HG03196 (cell line): ENCODE measurements at regions not wholly inside any gene's neighbourhood (a gene's known extent, or its start where the extent isn't known, plus 50 kb on each side); places are given as distances from the start of the nearest gene placed in this dataset.

Experiments
- ATAC-seq: cut with Tn5 transposase; IDR thresholded peaks from one replicate; pipeline ENCODE4 v1.9.1; 2021; ENCODE audit not compliant: unreplicated experiment

DNA sequence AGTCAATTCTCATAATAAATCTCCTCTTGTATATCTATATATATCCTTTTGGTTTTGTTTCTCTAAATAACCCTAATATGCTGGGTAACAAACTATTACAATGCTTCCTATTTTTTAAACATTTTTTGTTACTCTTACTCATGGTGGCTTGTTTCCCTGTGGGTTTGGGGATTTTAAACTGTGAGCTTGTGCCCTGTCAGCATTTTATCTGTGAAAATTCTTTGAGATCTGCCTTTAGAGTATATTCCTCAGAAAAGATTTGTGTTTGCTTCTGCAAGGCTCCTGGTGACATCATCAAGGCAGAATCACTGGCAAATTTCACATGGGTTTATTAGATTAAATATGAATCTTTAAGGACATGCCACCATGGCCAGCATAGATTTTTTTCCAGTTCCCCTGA is 273.6 kb downstream of the LRFN2 start:
- ATAC-seq: no peak

DNA sequence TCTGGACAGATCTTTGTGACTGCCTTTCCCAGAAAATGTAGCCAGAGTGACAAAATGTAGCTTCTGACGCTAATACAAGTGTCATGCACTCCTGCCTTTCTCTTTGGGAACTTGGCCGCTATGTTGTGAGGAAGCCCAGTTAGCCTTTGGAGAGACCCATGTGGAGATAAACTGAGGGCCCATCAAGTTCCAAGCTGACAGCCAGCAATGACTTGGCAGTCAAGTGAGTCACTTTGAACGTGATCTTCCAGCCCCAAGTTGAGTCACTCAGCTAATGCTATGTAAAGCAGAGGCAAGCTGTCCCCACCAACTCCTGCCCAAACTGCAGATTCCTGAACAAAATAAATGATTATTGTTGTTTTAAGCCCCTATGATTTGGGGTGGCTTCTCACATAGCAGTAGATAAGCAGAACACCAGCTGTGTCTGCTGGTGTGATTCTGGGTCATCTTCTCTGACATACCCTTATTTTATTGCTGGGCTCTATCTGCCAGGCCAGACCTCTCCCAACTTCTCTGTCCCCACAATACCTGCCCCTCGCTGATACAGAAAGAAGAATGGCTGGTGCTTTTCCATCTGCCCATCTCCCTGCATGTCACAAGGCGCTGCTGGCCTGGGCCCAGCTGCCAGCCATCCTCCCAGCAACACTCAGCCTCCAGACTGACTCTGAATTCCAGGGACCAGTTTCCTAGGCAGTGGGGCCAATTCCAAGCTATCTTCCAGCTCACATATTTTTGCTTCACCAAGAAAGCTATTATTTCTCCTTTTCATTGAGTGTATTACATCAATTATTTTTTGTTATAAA is 274.8 kb downstream of the LRFN2 start:
- ATAC-seq: no peak

DNA sequence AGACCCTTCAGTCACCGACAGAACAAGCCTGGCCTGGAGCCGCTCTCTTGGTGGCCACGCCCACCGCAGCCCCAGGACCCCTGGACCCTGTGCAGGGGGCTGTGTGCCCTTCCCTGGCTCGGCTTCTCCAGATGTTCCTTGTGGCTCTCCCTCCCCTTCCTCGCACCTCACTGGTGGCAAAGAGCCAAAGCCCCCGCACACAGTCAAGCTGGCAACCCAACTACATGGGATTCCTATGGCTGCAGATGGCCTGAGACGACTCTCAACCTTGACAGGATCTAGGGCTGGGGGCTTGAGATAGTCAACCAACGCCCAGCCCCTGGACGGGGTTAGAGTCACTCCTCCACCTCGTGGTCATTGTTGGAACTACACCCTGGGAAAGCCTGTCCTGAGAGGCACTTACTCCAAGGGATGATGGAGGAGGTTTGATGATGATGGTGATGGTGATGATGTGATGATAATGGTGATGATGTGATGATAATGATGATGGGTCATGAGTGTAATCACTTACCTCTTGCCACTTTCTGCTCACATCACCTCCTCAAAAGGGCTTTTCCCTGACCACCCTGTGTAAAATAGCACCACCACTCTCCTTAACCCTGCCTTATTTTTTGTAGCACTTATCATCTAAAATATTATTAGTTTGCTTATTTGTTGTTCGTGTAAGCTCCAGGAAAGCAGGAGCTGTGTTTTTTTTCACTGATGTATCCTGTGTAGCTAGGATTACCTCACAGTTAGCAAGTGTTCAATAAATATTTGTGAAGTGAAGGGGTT is 278.4 kb downstream of the LRFN2 start:
- no peak for ATAC-seq

DNA sequence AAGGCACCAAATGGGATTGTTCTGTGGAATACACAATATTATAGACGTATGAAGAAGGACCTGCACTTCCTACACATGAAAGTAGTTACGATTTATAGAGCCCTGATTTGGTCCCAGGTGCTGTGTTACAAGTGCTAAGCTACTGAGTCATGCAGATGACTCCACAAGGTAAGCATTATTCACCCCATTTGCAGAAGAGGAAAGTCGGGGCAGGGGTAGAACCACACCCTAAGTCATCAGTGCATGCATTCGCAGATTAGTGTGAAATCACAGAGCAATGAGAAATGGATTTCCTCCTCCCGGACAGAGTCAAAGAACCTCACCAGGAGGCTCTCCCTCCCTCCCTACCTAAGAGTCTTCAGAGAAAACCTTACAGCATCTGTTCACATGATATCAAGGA is 279.5 kb downstream of the LRFN2 start:
- no peak for ATAC-seq

DNA sequence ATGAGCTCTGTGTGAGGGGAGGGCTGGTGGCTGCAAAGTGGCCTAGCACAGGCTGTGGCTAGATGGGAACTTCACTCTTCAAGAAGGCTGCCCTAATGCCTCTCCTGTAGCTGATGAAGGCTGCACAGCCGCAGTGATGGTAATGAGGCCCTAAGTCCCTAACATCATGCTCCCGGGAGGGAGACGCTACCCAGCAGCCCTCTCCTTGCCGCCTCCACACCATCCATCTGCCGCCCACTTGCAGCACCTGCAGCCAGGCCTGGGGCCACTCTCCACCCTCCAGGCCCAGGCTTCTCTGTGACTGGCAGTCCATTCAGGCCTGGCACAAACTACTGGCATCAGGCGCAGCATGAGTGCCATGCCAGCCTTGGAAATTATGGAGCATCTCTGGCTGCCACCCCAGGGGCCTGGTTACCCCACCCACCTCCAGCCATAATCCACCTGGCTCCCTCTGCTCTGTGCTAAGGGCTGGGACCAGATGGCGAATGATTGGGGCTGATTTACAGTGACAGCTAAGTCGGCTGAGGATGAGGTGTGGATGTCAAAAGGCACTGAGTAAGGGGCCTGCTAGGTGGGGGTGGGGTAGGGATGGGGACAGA is 284.2 kb downstream of the LRFN2 start:
- no peak for ATAC-seq

DNA sequence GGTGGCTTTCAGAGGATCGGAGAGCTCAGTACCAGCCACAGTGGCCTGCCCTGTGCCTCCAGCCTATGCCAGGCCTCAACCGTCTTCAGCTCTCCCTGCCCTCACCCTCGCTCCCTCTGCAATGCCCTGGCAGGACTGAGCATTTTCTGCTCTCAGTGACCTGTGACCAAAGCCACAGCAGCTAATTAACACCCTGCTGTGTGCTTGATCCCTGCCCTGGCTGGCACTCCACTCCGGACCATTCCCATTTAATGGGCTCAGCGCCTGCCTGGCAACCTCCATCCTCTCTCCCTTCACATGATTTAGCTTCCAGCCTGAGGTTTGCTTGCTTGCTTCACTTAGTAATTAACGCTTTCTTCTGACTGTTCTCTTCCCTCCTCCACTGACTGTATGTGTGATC is 287.5 kb downstream of the LRFN2 start:
- ATAC-seq: no peak

DNA sequence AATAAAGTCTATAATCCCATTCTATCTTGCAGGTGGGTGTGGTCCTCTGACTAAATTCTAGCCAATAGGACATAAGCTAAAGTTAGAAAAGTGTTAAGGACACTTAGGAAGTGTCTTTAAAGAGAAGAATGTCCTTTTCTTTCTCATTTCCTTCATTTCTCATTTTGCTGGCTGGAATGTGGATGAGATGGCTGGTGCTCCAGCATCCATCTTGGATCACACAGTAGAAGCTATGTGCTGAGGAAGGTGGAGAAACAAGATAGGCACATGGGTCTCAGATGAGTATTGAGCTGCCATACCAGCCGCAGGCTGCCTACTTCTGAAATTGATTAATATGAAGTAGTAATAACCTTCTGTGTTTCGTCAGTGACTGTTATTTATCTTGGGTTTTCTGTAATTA is 289.0 kb downstream of the LRFN2 start:
- ATAC-seq: no peak

DNA sequence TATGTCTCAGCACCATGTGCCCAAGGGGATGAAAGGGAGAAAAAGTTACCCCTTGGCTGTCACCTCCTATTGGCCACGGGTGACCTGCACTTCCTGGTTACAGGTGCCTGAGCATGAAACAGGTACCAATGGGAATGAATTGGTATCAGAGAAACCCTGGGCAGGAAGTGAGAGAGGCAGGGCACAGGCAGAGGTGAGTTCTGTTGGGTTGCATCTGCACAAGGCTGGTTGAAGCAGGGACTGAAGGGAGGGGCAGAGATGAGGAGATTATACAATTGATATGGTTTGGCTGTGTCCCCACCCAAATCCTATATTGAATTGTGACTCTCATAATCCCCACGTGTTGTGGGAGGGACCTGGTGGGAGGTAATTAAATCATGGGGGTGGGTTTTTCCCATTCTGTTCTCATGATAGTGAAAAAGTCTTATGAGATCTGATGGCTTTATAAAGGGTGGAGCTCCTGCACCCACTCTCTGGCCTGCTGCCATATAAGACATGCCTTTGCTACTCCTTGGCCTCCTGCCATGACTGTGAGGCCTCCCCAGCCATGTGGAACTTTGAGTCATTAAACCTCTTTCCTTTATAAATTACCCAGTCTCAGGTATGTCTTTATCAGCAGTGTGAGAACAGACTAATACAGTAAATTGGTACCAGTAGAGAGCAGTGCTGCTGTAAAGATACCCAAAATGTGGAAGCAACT is 291.8 kb downstream of the LRFN2 start:
- no peak for ATAC-seq

DNA sequence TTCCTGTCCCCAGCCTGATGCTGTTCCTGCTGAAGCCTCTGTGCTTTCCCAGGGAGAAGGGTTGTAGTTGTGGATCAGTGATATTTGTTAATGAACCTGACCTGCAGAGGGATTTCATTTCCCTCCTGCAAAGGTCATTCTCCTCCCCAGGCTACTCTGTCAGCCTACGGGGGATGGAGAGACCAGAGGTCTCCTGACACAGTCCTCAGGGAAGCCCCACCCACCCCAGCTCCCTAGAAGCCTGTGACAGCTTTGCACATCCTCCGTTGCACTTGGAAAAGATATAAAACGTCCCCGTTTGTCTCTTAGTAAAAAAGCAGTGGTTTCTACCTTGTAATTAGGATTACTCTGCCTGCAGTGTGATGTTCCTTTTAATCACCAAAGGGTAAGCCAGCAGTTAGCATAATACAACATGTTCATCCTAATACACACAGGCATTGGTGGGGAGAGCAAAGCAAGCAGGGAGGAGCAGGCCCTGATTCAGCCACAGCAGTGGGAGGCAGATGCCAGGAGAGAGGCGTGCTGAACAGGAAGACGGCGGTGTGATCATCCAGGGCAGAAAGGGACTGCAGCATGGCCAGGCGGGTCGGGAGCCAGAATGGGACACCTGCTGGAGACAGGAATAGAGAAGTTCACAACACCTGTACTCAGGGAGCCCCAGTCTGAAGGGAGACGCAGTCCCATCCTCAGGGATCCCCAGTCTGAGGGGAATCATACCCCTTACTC is 293.5 kb downstream of the LRFN2 start:
- ATAC-seq: no peak

DNA sequence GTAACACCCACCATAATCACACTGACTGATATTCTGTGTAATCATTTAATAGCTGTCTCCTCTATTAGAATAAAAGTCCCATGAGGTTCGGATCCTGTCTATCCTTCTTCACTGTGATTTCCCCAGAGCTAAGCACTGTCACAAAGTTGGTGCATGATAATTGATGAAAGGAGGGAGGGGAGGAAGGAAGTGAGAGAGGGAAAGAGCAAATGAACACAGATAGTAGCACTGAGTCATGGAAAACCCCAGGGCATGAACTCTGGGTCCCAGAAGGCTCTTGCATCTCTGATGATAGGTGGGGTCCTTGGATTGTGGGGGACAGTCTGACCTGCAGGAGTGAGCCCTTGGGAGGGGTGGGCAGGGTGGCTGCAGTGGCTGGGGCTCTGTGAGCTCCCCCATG is 294.1 kb downstream of the LRFN2 start:
- ATAC-seq: no peak

DNA sequence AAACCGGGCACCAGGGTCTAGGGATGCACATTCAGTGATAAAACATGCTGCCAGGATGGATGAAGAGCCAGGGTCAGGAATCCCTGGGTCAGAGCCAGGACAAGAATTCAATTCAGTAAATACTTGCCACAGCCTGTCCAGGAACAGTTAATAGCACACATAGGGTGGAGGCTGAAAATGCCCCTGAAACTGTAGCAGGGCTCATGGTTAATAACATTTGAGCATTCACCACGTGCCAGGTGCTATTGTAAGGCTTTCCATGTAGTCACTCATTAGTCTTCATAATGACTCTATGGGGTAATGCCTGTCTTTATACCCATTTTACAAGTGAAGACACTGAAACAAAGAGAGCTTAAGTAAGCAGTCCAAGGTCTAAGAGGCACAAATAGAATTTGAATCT is 296.3 kb downstream of the LRFN2 start:
- ATAC-seq: no peak

DNA sequence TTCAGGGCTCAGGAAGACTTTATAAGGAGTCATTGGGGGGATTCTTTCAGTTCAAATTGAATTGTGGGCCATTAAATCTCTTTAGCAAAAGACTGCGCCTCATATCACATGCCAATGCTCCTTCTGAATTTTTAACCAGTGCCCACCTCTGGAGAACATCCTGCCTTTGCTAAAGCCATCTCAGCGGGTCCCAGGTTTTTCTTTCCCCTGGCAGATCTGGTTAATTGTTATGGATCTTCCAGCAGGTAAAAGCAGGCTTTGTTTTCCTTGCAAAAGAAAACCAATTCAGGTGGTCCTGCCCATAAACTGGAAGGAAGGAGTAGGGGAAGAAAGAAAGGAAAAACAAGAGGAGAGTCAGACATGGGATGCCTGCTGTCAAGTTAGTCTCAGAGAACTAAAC is 298.2 kb downstream of the LRFN2 start:
- no peak for ATAC-seq

DNA sequence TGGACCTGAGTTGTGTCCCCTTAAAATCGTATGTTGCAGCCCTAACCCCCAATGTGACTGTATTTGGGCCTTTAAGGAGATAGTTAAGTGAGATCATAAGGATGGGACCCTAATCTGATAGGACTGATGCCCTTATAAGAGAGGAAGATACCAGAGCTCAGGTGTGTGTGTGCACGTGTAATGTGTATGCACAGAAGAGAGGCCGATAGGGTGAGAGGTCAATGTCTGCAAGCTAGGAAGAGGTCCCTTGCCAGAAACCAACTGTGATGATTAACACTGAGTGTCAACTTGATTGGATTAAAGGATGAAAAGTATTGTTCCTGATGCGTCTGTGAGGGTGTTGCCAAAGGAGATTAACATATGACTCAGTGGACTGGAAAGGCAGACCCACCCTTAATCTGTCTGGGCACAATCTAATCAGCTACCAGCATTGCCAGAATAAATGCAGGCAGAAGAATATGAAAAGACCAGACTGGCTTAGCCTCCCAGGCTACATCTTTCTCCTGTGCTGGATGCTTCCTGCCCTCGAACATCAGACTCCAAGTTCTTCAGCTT is 299.8 kb downstream of the LRFN2 start:
- no peak for ATAC-seq

DNA sequence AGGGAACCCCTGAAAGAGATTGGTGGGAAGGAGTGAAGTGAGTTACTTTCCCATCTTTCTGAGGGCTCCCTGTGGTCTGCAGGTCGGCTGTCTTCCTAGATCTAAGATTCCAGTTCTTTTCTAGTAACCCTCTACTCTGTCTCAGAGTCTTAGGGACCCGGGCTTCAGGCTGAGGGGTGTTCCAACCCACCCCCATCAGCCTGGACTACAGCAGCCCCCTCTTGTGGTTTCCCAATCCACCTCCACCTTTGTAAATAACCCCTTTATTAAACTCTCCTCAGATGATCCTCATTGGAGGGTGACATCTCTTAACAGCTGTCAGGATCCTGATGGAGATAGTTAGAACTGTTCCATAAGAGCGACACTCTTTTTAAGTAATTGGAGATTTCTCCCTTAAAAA is 300.4 kb downstream of the LRFN2 start:
- ATAC-seq: no peak

DNA sequence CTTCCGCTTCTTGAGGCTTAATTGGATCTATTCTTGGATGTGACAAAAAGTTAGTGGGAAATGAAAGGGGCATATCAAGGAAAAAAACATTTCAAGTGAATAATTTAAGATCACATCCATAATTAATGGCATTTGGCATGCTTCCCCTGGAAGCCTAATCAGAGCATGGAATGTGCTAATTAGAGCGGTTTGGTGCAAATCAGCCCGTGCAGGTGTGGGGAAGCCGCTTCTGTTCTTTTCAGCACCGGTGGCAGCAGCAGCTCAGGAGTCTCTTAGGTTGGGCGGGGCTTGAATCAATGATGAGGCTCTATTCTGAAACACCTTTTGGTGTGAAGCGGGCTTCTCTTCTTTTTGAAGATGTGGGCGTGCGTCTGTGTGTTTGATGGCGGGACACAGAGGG is 301.2 kb downstream of the LRFN2 start:
- no peak for ATAC-seq

DNA sequence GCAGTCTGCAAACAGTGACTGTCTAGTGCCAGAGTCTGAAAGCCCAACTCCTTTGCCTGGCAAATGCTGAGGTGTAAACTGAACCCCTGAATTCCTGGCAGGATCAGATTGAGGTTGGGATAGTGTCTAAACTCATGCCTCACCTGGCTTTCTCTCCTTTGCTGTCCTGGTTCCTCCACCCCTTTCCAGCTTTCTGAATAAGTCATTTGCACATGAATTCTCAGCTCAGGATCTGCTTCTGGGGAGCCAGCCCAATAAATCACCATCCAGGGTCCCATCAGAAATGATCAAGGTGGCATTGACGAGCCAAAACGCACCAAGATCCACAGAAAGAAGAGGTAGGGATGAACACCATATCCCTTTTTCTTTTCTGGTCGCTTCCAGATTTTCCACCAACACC is 301.6 kb downstream of the LRFN2 start:
- ATAC-seq: no peak

DNA sequence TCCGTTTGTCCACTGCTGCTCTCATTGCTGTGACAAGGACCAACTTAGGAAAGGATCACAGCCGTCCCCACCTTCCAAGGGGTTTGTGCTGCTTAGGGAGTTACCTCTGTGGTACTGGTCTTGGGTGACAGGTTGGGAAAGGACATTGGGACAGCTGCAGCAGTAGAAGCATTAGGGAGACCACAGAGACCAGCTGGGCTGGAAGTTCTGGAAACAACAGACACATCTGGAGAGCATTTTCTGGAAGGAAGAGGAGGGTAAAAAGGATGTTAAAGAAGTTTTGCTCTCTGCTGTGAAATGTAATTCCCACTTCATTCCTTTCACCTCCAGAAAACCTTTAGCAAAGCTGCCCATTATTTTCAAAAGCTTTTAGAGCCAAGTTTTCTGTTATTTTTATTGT is 304.2 kb downstream of the LRFN2 start:
- ATAC-seq: no peak

DNA sequence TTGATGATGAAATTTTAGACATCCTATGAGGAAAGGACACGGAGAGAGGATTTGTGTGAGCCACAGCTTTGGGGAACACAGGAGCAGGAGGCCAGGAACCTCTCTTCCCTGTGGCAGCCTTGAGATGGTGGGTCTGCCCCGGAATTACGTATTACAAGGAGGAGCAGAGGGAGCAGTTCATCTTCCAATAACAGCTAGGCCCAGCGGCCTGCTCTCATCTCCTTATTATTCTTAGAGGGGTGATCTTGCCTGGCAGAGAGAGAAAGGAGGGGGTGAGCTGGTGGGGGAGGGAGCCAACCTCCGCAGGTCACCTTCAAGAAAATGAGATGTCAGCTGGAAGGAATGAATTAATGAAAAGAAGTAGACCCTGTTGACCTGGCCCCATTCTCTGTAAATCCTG is 305.8 kb downstream of the LRFN2 start:
- ATAC-seq: no peak

DNA sequence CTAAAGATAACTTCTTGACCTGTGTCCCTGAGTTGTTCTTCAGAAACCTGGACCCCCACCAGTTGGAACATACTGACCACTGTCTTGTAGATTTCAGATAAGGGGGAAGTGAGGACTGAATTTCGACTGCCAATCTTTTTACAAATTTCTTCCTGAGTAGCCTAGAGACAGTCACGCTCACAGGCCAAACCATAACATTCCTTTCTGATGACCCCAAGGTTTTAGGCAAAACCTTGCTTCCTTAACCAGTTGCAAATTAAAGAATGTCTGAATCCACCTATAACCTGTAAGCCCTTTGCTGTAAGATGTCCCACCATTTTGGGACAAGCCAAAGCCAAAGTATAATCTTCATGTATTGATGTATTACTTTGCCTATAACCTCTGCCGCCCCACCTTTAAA is 306.9 kb downstream of the LRFN2 start:
- no peak for ATAC-seq

DNA sequence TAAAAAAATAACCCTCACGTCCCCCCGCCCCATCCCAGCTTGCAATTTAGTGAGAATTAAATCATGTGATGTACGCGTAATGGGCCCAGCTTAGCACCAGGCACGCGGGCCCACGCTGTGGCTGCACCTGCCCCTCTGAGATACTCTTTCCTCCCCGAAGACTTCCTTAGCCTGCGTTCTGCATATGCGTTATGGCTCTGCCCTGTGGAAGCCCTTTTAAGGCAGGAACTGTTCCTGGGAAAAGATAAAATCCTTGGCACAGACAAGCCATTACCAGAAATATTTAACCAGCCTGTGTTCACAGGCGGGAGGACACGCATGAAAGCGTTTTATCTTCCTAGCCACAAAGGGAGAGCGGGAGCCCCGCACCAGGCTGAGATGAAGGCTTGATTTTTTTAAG is 311.0 kb downstream of the LRFN2 start:
- ATAC-seq: no peak

DNA sequence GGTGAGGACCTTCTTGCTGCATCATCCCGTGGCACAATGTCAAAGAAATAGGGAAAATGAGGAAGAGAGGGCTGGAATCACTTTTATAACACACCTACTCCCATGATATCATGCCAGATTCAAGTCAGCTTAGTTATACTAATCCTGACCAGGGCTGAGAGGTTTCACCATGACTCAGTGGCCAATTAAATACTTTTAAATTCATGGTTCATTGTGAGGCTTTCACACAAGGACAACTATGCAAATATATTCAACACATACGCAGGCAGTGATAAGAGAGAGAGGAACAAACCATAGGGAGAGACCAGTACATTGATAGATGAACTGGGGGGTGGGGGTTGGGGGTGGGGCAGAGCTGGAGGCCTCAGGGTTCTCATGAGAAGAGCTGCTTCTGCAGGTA is 313.1 kb downstream of the LRFN2 start:
- ATAC-seq: no peak
